A549 (cell line): ENCODE measurements at regions not wholly inside any gene's neighbourhood (a gene's known extent, or its start where the extent isn't known, plus 50 kb on each side); places are given as distances from the start of the nearest gene placed in this dataset.

Experiments used
- EP300 ChIP-seq, 2 experiments: fragments of >200 bp; sonication (Bioruptor Twin); formaldehyde crosslinking; IDR thresholded peaks; 2 replicates in 1 of 2; 3 replicates in 1 of 2; pipeline ENCODE4 v1.6.1; 2016 to 2017
- FOSL2 ChIP-seq, 2 experiments: fragments of 450-650 bp in 1 of 2; fragments of >200 bp in 1 of 2; sonication (Bioruptor Twin) in 1 of 2; formaldehyde crosslinking; IDR thresholded peaks; 2 replicates each; pipeline versions ENCODE4 v1.5.0 to v1.6.1; 2016 to 2020; ENCODE audit warnings: mild to moderate bottlenecking in 1 of 2, moderate library complexity in 1 of 2
- FOXS1 ChIP-seq: fragments of 250-450 bp; sonication (Bioruptor Pico); IDR thresholded peaks from 2 replicates; pipeline ENCODE4 v1.5.0; 2020; ENCODE audit warnings: mild to moderate bottlenecking, moderate library complexity
- NPAS2 ChIP-seq: fragments of 250-450 bp; sonication (Bioruptor Pico); IDR thresholded peaks from 2 replicates; pipeline ENCODE4 v1.8.0; 2022; ENCODE audit warnings: mild to moderate bottlenecking, moderate library complexity, borderline replicate concordance
- NR3C1 ChIP-seq: fragments of >200 bp; sonication (Bioruptor Twin); formaldehyde crosslinking; IDR thresholded peaks from 3 replicates; pipeline ENCODE4 v1.6.1; 2017
- TF ChIP-seq, protein P1 (sequence below): fragments of >200 bp; sonication (Bioruptor Twin); formaldehyde crosslinking; IDR thresholded peaks from 3 replicates; pipeline ENCODE4 v1.5.1; 2016

GRCh38 chr5:103476811-103477210 is 85.8 kb downstream of the NUDT12 start:
- TF ChIP-seq, protein P1, sequence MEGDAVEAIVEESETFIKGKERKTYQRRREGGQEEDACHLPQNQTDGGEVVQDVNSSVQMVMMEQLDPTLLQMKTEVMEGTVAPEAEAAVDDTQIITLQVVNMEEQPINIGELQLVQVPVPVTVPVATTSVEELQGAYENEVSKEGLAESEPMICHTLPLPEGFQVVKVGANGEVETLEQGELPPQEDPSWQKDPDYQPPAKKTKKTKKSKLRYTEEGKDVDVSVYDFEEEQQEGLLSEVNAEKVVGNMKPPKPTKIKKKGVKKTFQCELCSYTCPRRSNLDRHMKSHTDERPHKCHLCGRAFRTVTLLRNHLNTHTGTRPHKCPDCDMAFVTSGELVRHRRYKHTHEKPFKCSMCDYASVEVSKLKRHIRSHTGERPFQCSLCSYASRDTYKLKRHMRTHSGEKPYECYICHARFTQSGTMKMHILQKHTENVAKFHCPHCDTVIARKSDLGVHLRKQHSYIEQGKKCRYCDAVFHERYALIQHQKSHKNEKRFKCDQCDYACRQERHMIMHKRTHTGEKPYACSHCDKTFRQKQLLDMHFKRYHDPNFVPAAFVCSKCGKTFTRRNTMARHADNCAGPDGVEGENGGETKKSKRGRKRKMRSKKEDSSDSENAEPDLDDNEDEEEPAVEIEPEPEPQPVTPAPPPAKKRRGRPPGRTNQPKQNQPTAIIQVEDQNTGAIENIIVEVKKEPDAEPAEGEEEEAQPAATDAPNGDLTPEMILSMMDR = no peak
- TF ChIP-seq FOXS1 (CRISPR knock-in tag) (no peak), EP300 (IDR thresholded peaks at IDR 0.05) (no peak), NR3C1 (no peak), NPAS2 (CRISPR knock-in tag) (no peak), FOSL2 (IDR thresholded peaks at IDR 0.05) (no peak), FOSL2 (CRISPR knock-in tag; IDR thresholded peaks at IDR 0.05) (no peak)
